Renal pelvis (tissue), 1 donor: ENCODE measurements at regions not wholly inside any gene's neighbourhood (a gene's known extent, or its start where the extent isn't known, plus 50 kb on each side); places are given as distances from the start of the nearest gene placed in this dataset.
"Not testable (repeated sequence)": the region's sequence is repeated elsewhere in the genome, so short reads cannot be mapped to it uniquely, and the experiment has no call there.

Source experiments
- DNase-seq: peaks from one replicate; pipeline ENCODE4 v3.0.0-alpha.2; 2013

- no peak for DNase-seq
Observed at GRCh38 chr1:194684636-194685035, 1498.2 kb upstream of the B3GALT2 start.

GRCh38 chr1:194658090-194658439, 1471.7 kb upstream of the B3GALT2 start:
- no peak for DNase-seq

- DNase-seq = no peak
Observed at GRCh38 chr1:194654956-194655355, 1468.5 kb upstream of the B3GALT2 start.

GRCh38 chr1:194653385-194653784, 1467.0 kb upstream of the B3GALT2 start:
- DNase-seq = no peak

- no peak for DNase-seq
Observed at GRCh38 chr1:194647118-194647517, 1460.7 kb upstream of the B3GALT2 start.

- no peak for DNase-seq
Observed at GRCh38 chr1:194644528-194644927, 1458.1 kb upstream of the B3GALT2 start.

GRCh38 chr1:194640322-194640721, 1453.9 kb upstream of the B3GALT2 start:
- DNase-seq = no peak

GRCh38 chr1:194629011-194629410, 1442.6 kb upstream of the B3GALT2 start:
- DNase-seq = no peak

- DNase-seq = no peak
Observed at GRCh38 chr1:194624833-194625232, 1438.4 kb upstream of the B3GALT2 start.

GRCh38 chr1:194618101-194618500, 1431.7 kb upstream of the B3GALT2 start:
- no peak for DNase-seq

- DNase-seq = not testable (repeated sequence)
Observed at GRCh38 chr1:194617272-194617671, 1430.9 kb upstream of the B3GALT2 start.

- no peak for DNase-seq
Observed at GRCh38 chr1:194616835-194617234, 1430.4 kb upstream of the B3GALT2 start.

GRCh38 chr1:194602184-194602583, 1415.8 kb upstream of the B3GALT2 start:
- DNase-seq = no peak

- DNase-seq = no peak
Observed at GRCh38 chr1:194600716-194601115, 1414.3 kb upstream of the B3GALT2 start.

GRCh38 chr1:194598098-194598497, 1411.7 kb upstream of the B3GALT2 start:
- DNase-seq = no peak

GRCh38 chr1:194586302-194586701, 1399.9 kb upstream of the B3GALT2 start:
- DNase-seq = no peak

- no peak for DNase-seq
Observed at GRCh38 chr1:194584052-194584451, 1397.6 kb upstream of the B3GALT2 start.

- peak; percentile 19 for DNase-seq
Observed at GRCh38 chr1:194570476-194570875, 1384.1 kb upstream of the B3GALT2 start.

GRCh38 chr1:194568610-194569009, 1382.2 kb upstream of the B3GALT2 start:
- DNase-seq = no peak

- DNase-seq = no peak
Observed at GRCh38 chr1:194548071-194548470, 1361.7 kb upstream of the B3GALT2 start.

- no peak for DNase-seq
Observed at GRCh38 chr1:194544012-194544411, 1357.6 kb upstream of the B3GALT2 start.

- no peak for DNase-seq
Observed at GRCh38 chr1:194538453-194538852, 1352.0 kb upstream of the B3GALT2 start.

- DNase-seq = no peak
Observed at GRCh38 chr1:194537521-194537920, 1351.1 kb upstream of the B3GALT2 start.

GRCh38 chr1:194535369-194535768, 1349.0 kb upstream of the B3GALT2 start:
- no peak for DNase-seq

- DNase-seq = no peak
Observed at GRCh38 chr1:194534784-194535183, 1348.4 kb upstream of the B3GALT2 start.
